GM06990 (cell line): ENCODE measurements at regions not wholly inside any gene's neighbourhood (a gene's known extent, or its start where the extent isn't known, plus 50 kb on each side); places are given as distances from the start of the nearest gene placed in this dataset.
A peak's percentile ranks its signal among the peaks of the same experiment; 100 is the strongest.

Source experiments
- DNase-seq: peaks from one replicate; pipeline ENCODE4 v3.0.0-alpha.2; 2011; ENCODE audit not compliant: insufficient read length; ENCODE audit errors: extremely low read depth
- H3K27me3 ChIP-seq: replicated peaks from 2 replicates; pipeline ENCODE4 v1.6.0; 2011; ENCODE audit warnings: low read length; ENCODE audit not compliant: control insufficient read depth, insufficient read depth
- H3K36me3 ChIP-seq: 2 replicates; pipeline ENCODE4 v1.5.1; 2011; ENCODE audit warnings: low read length; ENCODE audit not compliant: control insufficient read depth, insufficient read depth
- H3K4me3 ChIP-seq: replicated peaks from 2 replicates; pipeline ENCODE4 v1.5.1; 2011; ENCODE audit warnings: low read depth, mild to moderate bottlenecking, control low read depth, low read length
- TF ChIP-seq, protein P1 (sequence below): IDR thresholded peaks from 2 replicates; pipeline ENCODE4 v1.5.1; 2011; ENCODE audit warnings: low read length, control low read depth, mild to moderate bottlenecking, inconsistent platforms; ENCODE audit not compliant: insufficient read depth, poor library complexity, severe bottlenecking

GRCh38 chr6:12363651-12364381 is 73.7 kb downstream of the EDN1 start:
- TF ChIP-seq, protein P1, sequence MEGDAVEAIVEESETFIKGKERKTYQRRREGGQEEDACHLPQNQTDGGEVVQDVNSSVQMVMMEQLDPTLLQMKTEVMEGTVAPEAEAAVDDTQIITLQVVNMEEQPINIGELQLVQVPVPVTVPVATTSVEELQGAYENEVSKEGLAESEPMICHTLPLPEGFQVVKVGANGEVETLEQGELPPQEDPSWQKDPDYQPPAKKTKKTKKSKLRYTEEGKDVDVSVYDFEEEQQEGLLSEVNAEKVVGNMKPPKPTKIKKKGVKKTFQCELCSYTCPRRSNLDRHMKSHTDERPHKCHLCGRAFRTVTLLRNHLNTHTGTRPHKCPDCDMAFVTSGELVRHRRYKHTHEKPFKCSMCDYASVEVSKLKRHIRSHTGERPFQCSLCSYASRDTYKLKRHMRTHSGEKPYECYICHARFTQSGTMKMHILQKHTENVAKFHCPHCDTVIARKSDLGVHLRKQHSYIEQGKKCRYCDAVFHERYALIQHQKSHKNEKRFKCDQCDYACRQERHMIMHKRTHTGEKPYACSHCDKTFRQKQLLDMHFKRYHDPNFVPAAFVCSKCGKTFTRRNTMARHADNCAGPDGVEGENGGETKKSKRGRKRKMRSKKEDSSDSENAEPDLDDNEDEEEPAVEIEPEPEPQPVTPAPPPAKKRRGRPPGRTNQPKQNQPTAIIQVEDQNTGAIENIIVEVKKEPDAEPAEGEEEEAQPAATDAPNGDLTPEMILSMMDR, result no peak

DNA sequence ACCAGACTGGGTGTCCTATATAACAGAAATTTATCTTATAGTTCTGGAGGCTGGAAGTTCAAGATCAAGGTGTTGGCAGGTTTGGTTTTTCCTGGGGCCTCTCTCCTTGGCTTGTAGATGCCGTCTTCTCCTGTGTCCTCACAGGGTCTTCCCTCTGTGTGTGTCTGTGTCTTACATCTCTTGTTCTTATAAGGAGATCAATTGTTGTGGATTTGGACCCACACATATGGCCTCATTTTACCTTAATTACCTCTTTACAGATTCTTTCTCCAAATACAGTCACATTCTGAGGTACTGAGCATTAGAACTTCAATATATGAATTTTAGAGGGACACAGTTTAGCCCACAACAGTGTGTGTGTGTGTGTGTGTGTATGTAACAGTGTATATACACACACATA is 74.5 kb downstream of the EDN1 start:
- TF ChIP-seq, protein P1, result no peak
- Histone ChIP-seq H3K27me3 (no peaks in the 10 kb centered on the region), H3K4me3 (no peak overlapping the region), H3K36me3 (no peaks in the 10 kb centered on the region)
- DNase-seq, result no peak

More at GRCh38 chr6:12363651-12364381, 73.7 kb downstream of the EDN1 start:
- DNase-seq, result peak; percentile 71
- H3K36me3 ChIP-seq, result no peaks in the 10 kb centered on the region
- H3K4me3 ChIP-seq, result no peak overlapping the region
- H3K27me3 ChIP-seq, result no peaks in the 10 kb centered on the region

GRCh38 chr6:12366731-12367130 is 76.6 kb downstream of the EDN1 start:
- TF ChIP-seq, protein P1, result no peak
- H3K4me3 ChIP-seq, result no peak overlapping the region
- no peak for DNase-seq
- H3K27me3 ChIP-seq, result no peaks in the 10 kb centered on the region
- H3K36me3 ChIP-seq, result no peaks in the 10 kb centered on the region

GRCh38 chr6:12367412-12367811 is 77.3 kb downstream of the EDN1 start:
- no peak for DNase-seq
- no peak overlapping the region for H3K4me3 ChIP-seq
- no peaks in the 10 kb centered on the region for H3K36me3 ChIP-seq
- TF ChIP-seq, protein P1, result no peak
- H3K27me3 ChIP-seq, result no peaks in the 10 kb centered on the region

DNA sequence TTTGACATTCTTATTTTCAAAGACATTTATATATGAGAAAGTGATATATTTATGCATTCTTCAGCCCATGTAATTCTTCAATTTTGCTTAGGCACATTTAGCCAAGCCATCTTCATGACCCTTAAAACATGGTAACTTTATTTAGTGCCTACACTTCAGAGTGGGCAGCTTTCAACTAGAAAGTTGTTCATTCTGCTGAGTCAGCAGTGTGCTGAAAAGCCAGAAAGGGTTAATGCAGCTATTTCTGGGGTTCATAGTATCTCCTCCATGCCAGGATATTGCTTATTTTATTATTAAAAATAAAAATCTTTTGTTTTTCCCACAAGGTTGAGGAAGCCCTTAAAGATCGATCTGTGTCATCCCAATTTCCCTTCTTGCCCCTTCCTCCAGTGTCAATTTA is 79.2 kb downstream of the EDN1 start:
- TF ChIP-seq, protein P1, result no peak
- Histone ChIP-seq H3K27me3 (no peaks in the 10 kb centered on the region), H3K4me3 (no peak overlapping the region), H3K36me3 (no peaks in the 10 kb centered on the region)
- no peak for DNase-seq
